WI38 (cell line): ENCODE measurements at regions not wholly inside any gene's neighbourhood (a gene's known extent, or its start where the extent isn't known, plus 50 kb on each side); places are given as distances from the start of the nearest gene placed in this dataset.

Experiments used
- H3K4me3 ChIP-seq: 2 replicates; pipeline ENCODE4 v1.5.1; 2011; ENCODE audit warnings: low read depth, mild to moderate bottlenecking, control low read depth, low read length
- TF ChIP-seq, protein P1 (sequence below): IDR thresholded peaks from 2 replicates; pipeline ENCODE4 v1.5.1; 2012; ENCODE audit warnings: low read depth, mild to moderate bottlenecking, control low read depth, low read length

- TF ChIP-seq, protein P1, sequence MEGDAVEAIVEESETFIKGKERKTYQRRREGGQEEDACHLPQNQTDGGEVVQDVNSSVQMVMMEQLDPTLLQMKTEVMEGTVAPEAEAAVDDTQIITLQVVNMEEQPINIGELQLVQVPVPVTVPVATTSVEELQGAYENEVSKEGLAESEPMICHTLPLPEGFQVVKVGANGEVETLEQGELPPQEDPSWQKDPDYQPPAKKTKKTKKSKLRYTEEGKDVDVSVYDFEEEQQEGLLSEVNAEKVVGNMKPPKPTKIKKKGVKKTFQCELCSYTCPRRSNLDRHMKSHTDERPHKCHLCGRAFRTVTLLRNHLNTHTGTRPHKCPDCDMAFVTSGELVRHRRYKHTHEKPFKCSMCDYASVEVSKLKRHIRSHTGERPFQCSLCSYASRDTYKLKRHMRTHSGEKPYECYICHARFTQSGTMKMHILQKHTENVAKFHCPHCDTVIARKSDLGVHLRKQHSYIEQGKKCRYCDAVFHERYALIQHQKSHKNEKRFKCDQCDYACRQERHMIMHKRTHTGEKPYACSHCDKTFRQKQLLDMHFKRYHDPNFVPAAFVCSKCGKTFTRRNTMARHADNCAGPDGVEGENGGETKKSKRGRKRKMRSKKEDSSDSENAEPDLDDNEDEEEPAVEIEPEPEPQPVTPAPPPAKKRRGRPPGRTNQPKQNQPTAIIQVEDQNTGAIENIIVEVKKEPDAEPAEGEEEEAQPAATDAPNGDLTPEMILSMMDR, result no peak
- no peak overlapping the region for H3K4me3 ChIP-seq
Observed at GRCh38 chr14:98937712-98938505, 334.1 kb downstream of the BCL11B start.

DNA sequence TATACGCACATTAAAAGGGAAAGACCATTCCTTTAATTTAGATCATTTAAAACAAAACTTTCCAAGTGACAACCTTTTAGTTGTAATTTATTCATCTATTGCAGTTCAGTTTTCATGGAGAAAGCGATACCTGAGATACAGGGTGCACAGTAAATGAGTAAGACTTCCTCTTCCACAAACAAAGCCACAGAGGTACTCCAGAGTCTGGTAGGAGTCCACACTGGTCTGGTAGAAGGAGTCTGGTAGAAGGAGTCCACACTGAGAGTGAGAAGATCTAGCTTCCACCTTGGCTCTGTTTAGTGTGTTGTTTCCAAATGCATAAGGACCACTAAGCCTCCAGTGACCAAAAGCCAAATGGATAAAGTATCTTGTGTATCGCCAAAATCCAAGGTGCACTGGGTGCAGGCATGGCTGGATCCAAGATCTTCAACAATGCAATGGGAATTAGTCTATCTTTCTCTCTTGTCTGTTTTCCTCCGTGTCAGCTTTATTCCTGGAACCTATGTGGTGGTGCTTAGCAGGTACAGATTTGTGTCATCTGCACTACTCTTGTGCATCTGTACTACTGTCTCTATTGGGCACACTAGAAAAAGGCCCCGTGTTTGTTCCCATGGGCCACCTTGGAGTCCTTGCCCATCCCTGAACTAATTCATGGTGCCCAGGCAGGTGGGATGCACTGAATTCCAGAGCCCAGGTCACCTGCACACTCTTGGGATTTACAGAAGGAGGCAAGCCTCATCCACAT, 331.1 kb downstream of the BCL11B start:
- H3K4me3 ChIP-seq, result no peak overlapping the region
- TF ChIP-seq, protein P1, result no peak

DNA sequence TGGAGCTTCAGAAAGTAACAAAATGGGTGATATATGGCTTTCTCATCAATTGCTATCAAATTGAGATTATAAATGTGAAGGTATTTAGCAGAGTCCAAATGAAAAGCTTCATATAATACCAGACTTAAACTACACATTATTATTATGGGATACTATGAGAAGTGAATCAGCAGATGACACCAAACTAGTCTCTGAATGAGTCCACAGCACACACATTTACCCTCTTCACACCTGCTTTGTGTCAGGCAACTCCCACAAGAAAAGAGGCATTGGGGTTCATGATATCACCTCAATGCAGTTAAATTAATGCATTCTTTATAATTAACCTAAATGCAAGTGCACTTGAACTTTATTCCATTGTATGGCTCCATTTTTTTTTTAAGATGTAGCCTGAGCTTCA, 330.5 kb downstream of the BCL11B start:
- TF ChIP-seq, protein P1, result no peak
- H3K4me3 ChIP-seq, result no peak overlapping the region

GRCh38 chr14:98943907-98944306, 328.1 kb downstream of the BCL11B start:
- H3K4me3 ChIP-seq, result no peak overlapping the region
- TF ChIP-seq, protein P1, result no peak

DNA sequence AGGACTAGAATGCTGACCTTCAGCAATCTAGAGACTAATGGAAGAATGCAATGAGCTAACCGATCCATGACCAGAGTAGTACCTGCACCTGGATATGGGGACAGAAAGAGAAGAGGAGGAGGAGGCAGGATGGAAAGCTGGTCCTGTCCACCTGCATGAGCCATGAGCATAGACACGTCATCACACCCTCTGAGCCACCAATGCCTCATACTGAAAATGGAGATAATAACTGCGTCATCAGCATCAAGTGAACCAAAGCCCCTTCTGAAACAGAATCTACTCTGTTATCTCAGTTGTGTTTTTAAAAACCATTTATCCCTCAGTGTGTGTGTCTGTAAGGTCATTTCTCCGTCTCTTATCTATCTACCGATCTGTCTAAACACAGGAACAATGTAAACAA, 327.0 kb downstream of the BCL11B start:
- TF ChIP-seq, protein P1, result no peak
- H3K4me3 ChIP-seq, result no peak overlapping the region

GRCh38 chr14:98945611-98946570, 326.1 kb downstream of the BCL11B start:
- TF ChIP-seq, protein P1, result no peak

More at GRCh38 chr14:98945611-98946570, 326.1 kb downstream of the BCL11B start:
- no peak overlapping the region for H3K4me3 ChIP-seq
